ELR (cell line): ENCODE measurements at regions not wholly inside any gene's neighbourhood (a gene's known extent, or its start where the extent isn't known, plus 50 kb on each side); places are given as distances from the start of the nearest gene placed in this dataset.

Source experiments
- DNase-seq: peaks from one replicate; pipeline ENCODE4 v3.0.0-alpha.2; 2015; ENCODE audit warnings: low read depth

DNA sequence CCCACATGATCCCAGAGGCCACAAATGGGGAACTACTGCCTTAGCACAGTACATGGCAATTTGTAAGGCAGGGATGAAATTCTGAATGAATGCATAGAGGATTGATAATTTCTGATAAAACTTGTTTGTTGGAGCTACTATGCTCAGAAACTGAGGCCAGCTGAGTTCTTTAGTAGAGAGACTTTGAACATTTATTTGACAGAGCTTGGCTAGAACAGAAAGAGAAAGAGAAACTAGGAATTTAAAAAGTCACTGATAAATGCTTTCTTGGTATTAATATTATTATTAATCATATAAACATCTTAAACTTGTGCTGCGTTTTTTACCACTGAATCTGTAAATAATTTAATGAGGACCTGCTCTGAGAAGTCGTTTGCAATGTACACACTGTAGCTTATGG lies 923.7 kb upstream of the CNTNAP5 start:
- no peak for DNase-seq

DNA sequence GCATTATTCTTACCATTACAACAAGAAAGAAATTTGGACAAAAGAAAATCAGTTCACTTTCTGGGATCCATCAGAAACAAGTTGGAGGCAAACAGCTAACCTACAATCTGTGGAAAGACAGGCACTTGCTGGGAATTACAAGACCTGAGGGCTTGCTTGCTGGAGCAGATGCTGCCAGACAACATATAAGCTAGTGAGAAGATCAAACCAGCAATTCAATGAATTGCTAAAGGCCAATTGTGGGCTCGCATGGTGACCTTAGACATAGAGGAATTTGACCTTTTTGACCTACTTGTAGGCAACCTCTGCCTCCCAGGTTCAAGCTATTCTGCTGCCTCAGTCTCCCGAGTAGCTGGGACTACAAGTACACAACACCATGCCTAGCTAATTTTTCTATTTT lies 921.2 kb upstream of the CNTNAP5 start:
- no peak for DNase-seq

DNA sequence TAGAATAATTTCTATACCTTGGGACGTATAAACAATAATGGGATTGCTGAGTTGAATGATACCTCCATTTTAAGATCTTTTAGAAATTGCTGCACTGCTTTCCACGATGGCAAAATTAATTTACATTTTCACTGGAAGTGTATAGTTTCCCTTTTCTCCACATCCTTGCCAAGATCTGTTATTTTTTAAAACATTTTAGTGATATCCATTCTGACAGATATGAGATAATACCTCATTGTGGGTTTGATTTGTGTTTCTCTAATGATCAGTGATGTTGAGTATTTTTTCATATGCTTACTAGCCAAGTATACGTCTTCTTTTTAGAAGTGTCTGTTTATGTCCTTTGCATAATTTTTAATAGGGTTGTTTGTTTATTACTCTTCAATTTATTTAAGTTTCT lies 908.5 kb upstream of the CNTNAP5 start:
- DNase-seq = no peak

DNA sequence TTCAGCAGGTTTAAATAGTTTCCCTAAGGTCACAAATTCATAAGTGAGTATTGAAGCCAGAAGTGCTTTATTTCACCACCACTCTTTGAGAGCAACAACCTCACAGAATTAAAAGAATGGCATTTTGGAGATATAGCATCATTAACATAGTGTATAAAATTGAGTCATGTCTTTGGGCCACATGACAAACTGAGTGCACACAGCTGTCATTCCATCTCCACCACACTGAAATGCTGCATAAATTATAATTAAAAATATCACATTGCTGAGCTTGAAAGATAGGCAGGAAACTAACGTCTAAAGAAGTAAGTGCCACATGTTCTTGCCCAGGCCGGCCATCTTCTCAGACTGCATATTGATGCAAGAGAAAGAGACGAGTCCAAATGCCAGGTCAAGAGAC lies 897.9 kb upstream of the CNTNAP5 start:
- no peak for DNase-seq

DNA sequence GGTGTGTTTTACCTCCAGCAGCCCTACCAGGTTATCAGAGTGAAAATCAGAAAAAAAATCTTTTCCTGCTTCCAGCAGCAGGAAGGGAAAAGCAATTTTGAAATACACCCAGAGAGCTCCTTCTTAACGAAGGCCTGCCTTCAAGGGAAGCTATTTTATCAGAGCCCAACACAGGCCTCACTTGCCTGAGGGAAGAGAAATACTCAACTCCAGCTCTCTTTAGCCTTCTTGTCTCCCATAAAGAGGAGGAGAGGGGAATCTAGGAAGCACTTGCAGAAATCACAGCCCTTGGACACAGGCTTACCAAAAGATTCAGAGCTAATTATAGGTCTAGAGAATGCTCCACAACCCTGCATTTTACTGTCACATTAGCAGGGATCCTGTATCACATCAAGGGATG lies 896.1 kb upstream of the CNTNAP5 start:
- DNase-seq = no peak

DNA sequence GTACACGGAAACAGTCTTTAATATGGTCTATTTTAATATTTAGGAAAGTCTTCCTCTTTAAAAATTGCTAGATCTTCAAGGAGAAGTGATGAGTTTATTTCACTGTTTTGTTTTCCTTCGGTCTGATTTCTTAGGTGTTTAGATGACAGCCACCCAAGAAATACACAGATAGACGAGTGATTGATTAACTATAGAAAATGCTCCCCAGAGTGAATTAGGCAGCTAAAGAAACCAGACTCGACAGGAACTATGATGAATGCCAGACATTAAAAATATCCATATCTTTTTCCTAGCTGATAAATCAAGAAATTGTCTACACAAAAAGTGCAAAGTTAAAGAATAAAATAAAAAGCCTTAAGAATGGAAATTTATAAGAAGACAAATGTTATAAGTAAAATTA lies 888.7 kb upstream of the CNTNAP5 start:
- no peak for DNase-seq

DNA sequence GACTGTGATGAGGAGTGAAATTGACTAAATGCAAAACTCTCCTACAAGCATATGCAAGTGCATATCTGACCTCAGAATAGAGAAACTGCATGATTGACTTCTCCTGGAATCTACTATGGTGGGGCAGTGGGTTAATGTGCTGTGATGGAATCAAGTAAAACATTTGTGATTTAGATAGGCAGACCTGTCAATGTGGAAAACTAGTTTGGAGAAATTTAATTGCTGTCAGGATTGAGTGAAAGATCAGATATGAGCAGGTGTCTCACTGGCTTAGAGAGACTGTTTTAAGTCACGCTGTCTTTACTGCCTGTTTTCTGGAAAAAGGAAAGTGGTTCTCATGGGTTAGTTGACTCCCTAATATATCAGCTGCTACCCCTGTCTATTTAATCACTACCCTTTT lies 881.0 kb upstream of the CNTNAP5 start:
- DNase-seq = no peak

DNA sequence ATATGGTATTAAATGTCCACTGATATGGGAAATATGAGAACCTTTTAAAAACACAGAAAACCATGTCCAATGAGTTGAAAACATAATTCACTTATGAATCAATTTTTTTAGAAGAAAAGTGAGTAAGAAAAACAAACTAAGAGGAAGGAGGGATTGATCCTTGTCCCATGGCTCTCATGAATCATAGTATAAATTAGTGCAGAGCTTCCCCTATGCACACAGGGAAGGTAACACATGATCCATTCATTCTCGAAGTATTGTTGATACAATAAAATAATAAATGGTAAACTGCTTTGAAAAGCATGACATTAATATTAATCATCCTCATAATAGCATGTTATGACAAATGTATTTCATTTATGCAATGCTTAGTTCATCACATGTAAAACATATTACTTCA lies 872.0 kb upstream of the CNTNAP5 start:
- DNase-seq = peak; percentile 22

DNA sequence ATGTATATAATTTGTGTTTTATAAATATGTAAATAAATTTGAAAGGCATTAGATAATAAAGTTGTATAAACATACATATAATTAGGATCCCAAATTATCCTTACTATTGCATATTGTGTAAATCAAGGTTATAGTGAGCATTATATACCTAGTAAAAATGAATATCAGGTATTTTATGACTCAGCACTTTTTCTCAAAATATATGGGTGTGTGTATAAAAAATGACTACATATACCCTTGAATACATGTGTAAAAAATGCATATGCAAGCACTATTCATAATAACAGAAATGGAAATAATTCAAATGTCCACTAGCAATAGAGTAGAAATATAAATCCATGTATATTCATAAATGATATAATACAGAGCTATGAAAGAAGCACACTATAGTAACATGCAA lies 870.9 kb upstream of the CNTNAP5 start:
- no peak for DNase-seq

DNA sequence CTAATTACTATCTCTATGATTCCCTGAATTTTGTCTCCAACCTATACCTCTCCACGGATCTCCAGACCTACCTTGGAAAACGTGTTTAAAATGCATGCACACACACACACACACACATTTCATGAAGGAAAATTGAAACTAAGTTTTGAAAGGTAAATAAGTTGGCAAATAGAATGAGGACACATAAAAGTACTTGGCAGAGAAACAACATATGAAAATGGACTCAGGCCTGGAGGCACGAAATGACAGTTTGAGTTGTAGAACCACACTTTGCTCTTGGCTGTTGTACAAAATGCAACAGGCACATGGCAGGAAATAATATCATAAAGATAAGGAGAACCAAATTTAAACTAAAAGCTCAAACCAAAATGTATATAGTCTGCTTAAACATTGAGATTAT lies 868.1 kb upstream of the CNTNAP5 start:
- DNase-seq = no peak

DNA sequence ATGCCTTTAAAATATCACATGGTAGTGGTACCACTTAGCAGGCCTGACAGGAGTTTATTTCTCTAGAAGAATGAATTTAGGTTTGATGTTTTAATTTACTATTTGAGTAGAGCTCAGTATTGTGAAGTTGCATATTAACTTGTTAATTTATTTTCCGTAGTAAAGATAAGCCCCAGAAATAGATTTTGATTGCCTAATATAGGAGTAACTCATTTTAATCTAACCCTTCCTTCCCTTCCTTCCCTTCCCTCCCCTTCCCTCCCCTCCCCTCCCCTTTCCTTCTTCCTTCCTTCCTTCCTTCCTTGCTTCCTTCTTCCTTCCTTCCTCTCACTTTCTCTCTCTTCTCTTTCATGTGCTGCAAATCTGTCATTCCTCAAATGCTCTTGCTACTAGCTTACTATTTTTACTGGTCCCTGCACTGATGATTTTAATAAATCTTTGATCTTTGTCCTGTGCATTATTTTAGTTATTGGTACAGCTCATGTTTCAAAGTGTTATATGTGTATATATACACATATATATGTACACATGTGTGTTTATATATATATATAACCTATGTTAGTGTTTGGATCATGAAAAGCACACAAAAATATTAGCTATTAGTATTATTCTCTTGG lies 862.6 kb upstream of the CNTNAP5 start:
- no peak for DNase-seq

DNA sequence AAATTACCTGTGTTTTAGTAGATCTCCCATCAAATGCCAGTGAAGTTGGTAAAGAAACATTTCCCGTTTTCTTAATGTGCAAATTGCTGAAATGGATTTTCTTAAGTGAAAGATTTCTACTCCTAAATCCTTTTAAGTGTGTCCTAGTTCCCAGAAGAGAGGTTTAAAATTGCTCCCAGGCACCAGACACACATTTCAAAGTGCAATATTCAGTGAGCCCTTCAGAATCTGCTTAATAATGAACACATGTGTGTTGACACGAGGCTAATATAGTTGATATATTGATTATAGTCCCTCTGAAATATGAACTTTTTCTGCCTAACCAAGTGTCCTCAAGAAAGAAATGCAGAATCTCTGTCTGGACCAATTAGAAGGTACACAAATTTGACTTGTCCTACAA lies 861.7 kb upstream of the CNTNAP5 start:
- DNase-seq = no peak

DNA sequence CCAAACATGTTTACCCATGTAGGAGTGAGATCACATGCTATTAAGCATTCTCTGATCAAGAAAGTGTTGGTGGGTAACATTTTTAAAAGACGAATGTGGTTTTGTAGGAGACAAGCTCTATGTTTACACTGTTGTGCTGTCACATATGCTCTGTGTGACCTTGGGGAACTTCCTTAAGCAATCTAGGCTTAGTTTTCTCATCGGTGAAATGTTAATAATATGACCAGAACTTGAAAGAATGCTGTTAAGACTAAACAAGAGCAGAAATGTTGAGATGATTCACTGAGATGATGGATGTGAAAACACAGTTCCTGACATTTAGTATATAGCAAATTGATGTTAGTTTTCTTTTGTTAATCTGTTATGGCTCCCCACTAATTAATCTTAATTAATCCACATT lies 860.9 kb upstream of the CNTNAP5 start:
- DNase-seq = peak; percentile 73

DNA sequence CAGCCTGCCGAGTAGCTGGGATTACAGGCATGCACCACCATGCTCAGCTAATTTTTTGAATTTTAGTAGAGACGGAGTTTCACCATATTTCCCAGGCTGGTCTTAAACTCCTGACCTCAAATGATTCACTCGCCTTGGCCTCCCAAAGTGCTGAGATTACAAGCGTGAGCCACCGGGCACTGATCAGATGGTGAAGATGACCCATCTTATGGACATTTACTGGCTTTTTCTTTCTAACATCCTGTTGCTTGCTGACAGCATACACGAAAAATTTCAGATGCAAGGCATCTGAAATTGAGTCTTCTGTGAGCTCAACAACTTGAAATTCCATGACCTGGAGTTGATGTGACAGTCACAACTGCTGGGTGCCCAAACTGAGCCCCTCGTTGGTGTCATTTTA lies 859.5 kb upstream of the CNTNAP5 start:
- peak; percentile 85 for DNase-seq

DNA sequence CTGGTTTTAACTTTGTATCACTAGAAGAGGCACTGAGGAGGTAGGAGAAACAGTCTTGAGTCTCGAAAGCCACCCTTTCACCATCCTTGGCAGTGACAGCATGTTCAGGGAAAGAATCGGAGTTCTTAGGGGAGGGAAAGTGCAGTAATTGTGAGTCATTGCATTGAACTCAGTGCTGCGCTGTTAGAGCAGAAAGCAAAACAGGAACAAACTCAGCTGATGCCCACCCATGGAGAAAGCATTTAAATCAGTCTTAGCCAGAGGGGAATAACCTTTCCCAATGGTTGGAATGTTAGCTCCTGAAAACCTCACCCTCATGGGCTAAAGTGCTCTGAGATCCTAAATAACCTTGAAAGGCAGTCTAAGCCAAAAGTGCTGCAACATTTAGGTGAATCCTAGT lies 845.6 kb upstream of the CNTNAP5 start:
- peak; percentile 59 for DNase-seq

DNA sequence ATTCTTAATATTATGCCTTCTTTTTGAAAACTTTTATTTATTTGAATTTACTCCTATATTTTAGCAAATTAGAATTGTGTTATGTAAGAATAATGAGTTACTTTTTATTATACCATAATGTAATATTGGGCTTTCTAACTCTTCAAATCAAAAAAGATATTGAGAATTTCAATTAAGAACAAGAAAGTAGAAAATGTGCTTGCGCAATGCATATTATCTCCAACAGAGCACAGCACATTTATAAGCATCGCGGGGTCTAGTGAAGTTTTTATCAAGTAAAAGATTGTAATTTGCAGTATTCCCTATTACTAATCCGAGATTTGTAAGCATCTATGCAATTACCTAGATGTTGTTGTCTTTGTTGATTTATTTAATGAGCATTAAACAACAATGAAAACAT lies 829.1 kb upstream of the CNTNAP5 start:
- DNase-seq = no peak

DNA sequence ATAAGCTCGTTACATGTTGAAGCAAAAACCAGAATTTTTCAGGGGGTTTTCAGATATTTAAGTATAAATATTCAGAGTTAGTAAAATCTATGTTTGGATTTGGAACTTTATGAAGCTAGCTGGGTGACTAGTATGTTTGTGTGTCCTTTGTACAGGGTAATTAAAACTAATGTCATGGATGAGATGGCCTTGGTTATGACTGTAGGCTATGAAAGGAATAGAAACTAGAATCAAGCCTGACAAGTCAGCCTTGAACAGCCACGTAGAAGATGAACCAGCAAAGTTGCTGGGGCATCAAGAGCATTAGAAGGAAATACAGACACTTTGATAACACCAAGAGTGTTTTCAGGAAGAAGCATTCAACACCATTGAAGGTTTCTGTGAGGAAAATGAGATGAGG lies 825.1 kb upstream of the CNTNAP5 start:
- DNase-seq = peak; percentile 12

DNA sequence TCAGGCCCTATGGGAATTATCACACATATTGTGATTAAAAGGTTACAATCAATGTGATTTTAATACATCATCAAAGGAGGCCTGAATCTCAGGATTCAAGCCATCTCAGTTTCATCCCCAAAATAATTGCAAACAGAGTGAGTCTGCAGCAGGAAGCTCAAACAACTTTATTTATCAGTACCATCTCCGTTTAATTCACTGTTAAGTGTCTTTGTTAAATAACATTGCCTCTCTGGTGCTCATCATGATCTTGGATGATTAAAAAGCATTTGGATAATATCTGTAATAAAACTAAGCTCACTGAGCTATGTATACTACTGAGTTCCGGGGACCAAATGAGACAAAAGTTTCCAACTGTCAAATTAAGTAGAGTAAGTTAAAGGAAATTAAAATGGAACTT lies 817.8 kb upstream of the CNTNAP5 start:
- DNase-seq = no peak

DNA sequence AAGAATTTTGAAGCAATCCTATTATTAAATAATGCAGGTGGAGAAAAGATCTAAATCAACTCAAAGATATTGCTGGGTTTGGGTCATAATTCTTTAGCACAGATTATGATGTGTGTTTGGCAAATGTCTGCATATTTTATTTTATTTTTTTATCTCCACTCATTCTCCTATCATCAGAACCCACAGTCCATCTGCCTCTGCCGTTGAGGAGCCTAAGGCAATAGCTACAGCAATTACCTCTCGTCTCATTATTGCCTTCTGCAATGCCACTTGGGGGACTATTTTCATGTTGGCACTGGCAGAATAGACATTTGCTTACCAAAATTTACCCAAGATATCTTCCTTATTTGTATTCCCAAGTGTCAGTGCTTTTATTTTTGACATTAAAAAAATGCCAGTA lies 815.9 kb upstream of the CNTNAP5 start:
- DNase-seq = no peak

DNA sequence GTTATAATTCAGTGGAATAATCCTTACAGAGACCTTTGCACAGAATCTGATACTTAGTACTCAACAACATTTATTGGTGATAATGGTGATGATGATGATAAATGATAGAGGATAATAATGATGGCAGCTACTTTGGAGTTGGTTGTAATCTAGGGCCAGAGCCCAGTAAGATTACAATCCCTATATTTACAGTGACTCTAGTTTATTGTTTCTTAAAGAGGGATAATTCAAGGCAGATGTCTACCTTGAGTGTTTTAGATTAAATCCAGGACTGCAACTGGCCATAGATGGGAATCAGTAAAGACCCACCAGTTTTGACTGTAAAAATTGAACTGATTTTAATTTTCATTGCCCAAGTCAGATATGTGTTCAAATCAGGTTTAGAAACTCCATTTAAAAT lies 813.9 kb upstream of the CNTNAP5 start:
- DNase-seq = no peak

DNA sequence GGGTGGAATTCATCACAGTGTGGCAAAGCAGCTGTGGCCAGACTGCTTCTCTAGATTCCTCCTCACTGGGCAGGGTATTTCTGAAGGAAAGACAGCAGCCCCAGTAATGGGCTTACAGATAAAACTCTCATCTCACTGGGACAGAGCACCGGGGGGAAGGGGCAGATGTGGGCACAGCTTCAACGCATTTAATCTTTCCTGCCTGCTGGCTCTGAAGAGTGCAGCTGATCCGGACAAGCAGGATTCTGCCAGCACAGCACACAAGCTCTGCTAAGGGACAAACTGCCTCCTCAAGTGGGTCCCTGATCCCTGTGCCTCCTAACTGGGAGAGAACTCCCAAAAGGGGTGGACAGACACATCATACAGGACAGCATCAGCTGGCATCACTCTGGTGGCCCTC lies 779.9 kb upstream of the CNTNAP5 start:
- DNase-seq = no peak

DNA sequence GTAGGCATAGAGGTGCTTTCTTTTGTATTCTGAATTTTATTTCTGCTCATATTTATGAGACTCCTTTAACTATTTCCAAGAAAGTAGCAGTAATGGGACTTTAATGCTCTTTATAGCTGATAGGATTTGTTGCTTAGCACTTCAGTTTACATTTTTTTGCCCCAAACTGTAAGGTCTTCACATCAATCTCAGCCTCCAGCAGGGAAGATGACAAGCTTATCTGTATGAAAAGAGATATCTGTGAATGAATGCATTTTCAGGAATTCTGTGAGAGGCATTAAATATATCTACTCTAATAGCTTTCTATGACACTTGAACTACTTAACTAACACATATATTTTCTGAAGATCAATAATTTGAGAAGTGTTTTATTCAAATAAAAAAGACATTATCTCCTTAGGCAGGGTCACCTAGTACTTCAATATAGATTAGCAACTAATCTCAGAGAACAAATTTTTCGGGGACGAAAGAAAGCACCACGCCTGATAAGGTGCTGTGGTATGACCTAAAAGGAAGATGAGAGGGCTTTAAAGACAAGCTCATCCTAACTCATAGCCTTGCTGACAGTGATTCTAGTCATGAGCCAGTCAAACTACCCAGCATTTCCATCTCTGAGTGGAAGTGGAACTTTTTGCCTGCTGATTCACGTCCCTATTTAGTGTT lies 766.1 kb upstream of the CNTNAP5 start:
- DNase-seq = no peak

DNA sequence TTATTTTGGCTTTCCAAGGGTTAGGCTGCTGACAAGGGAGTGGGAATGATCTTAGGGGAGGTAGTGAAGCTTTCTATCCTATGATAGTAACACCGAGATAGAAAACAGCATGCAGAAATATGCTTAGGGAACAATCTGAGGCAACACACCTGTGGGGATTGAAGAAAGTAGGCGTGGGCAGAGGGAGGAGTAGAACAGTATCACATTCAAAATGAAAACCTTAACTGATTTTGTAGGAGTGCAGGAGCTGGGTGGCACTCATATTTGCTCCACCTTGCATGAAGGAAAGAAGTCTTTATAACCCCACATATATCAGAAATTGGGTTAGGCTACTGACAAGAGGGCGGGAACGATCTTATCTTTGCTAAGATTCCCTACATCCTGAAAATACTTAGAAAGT lies 762.2 kb upstream of the CNTNAP5 start:
- DNase-seq = no peak

DNA sequence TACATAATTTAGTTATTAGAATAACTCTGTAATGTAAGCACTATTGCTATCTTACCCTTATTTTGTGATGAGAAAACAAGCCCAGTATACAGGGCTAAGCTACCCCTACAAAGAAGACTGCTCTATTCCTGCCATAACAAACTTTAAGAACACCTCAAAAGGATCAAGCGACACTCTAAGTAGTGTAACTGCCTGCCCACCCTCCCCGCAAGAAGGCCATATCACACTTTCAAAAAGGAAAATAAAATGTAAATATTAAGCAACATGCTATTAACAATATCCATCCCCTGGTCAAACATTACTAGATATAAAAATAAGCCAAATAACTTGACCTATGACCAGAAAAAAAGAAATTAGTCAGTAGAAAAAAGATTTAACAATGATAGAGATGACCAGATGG lies 741.7 kb upstream of the CNTNAP5 start:
- DNase-seq = no peak
